HEK293 (cell line): ENCODE measurements at regions not wholly inside any gene's neighbourhood (a gene's known extent, or its start where the extent isn't known, plus 50 kb on each side); places are given as distances from the start of the nearest gene placed in this dataset.

ENCODE experiments used
- CTCF ChIP-seq: fragments of 450-650 bp; formaldehyde crosslinking; IDR thresholded peaks from 2 replicates; pipeline ENCODE4 v1.5.1; 2016; ENCODE audit warnings: missing biosample characterization, missing genetic modification characterization
- PATZ1 ChIP-seq: fragments of 450-650 bp; formaldehyde crosslinking; IDR thresholded peaks from 2 replicates; pipeline ENCODE4 v1.5.1; 2016; ENCODE audit warnings: missing biosample characterization, missing genetic modification characterization
- ZBTB10 ChIP-seq: fragments of 450-650 bp; formaldehyde crosslinking; IDR thresholded peaks from 2 replicates; pipeline ENCODE4 v1.5.1; 2016; ENCODE audit warnings: missing biosample characterization, missing genetic modification characterization
- ZNF266 ChIP-seq: fragments of 450-650 bp; formaldehyde crosslinking; IDR thresholded peaks from 2 replicates; pipeline ENCODE4 v1.5.1; 2016; ENCODE audit warnings: missing biosample characterization, missing genetic modification characterization, low read depth
- ZNF501 ChIP-seq: fragments of 450-650 bp; formaldehyde crosslinking; IDR thresholded peaks from 2 replicates; pipeline ENCODE4 v1.5.1; 2016; ENCODE audit warnings: missing biosample characterization, missing genetic modification characterization
- ZNF510 ChIP-seq: fragments of 450-650 bp; formaldehyde crosslinking; IDR thresholded peaks from 2 replicates; pipeline ENCODE4 v1.5.1; 2018; ENCODE audit warnings: mild to moderate bottlenecking, missing genetic modification characterization, missing biosample characterization; ENCODE audit not compliant: insufficient replicate concordance

GRCh38 chr10:44439239-44439957 is 54.5 kb upstream of the CXCL12 start:
- TF ChIP-seq ZNF510 (tag by site-specific recombination) (no peak), CTCF (tag by site-specific recombination) (no peak), ZNF501 (no peak), PATZ1 (tag by site-specific recombination) (no peak), ZNF266 (tag by site-specific recombination) (no peak), ZBTB10 (no peak)
